GM12878 (cell line): ENCODE measurements at regions not wholly inside any gene's neighbourhood (a gene's known extent, or its start where the extent isn't known, plus 50 kb on each side); places are given as distances from the start of the nearest gene placed in this dataset.

Experiments used
- ATAC-seq: fragments of 200-7000 bp; cut with Tn5 transposase; 3 replicates; pipeline ENCODE4 v1.9.1; 2020; ENCODE audit warnings: mild to moderate bottlenecking, moderate library complexity
- BruUV-seq: library from RNA; stranded (reverse); fragments of 400-500 nt; replicated peaks from 2 replicates; lab custom pipeline; 2021; lab: Mats Ljungman, UMichigan
- CTCF ChIA-PET: fragments of 300-600 bp; sonication (Branson Sonifier 250); formaldehyde crosslinking; extraction: SDS; loops from one replicate; lab custom pipeline; 2021; ENCODE audit warnings: inconsistent platforms; lab: Yijun Ruan, JAX
- POLR2A ChIA-PET: fragments of 350-600 bp; formaldehyde crosslinking; extraction: SDS; loops from one replicate; lab custom pipeline; 2021; ENCODE audit warnings: inconsistent platforms; lab: Charles Lee
- RAD21 ChIA-PET: fragments of 300-600 bp; sonication (Branson Sonifier 250); formaldehyde crosslinking; loops from one replicate; lab custom pipeline; 2023; ENCODE audit warnings: antibody characterized with exemption; ENCODE audit not compliant: unreplicated experiment; lab: Charles Lee
- SMC1A ChIA-PET: fragments of 300-600 bp; sonication (Branson Sonifier 250); formaldehyde crosslinking; loops from one replicate; lab custom pipeline; 2023; ENCODE audit not compliant: unreplicated experiment, uncharacterized antibody; lab: Charles Lee
- DNase-seq: peaks from one replicate; pipeline ENCODE4 v3.0.0-alpha.2; 2011; ENCODE audit warnings: low read depth, low spot score
- FAIRE-seq: peaks from 3 replicates; lab custom pipeline; 2011; peaks lifted over from hg19 to GRCh38; lab: Jason Lieb, UNC
- H2AFZ ChIP-seq: 2 replicates; pipeline ENCODE4 v1.6.0; 2011; ENCODE audit warnings: low read depth, low read length, control low read depth; ENCODE audit not compliant: control insufficient read depth
- H3K27ac ChIP-seq: 2 replicates; pipeline ENCODE4 v1.5.1; 2011; ENCODE audit warnings: control low read depth; ENCODE audit not compliant: control insufficient read depth, insufficient read depth
- H3K27me3 ChIP-seq, 2 experiments: replicated peaks in 1 of 2; 2 replicates each; pipeline versions ENCODE4 v1.6.0 to v1.6.1; 2011; ENCODE audit warnings: low read length in 1 of 2; ENCODE audit not compliant: control insufficient read depth in 2 of 2, insufficient read depth in 2 of 2
- H3K36me3 ChIP-seq, 2 experiments: 2 replicates each; pipeline ENCODE4 v1.5.1; 2011; ENCODE audit warnings: low read length in 1 of 2; ENCODE audit not compliant: control insufficient read depth in 2 of 2, insufficient read depth in 2 of 2
- H3K4me1 ChIP-seq: 2 replicates; pipeline ENCODE4 v1.6.1; 2011; ENCODE audit warnings: mild to moderate bottlenecking, low read length, moderate library complexity, mixed read lengths; ENCODE audit not compliant: control insufficient read depth, insufficient read depth
- H3K4me2 ChIP-seq: 2 replicates; pipeline ENCODE4 v1.6.0; 2011; ENCODE audit warnings: control low read depth; ENCODE audit not compliant: control insufficient read depth, insufficient read depth
- H3K4me3 ChIP-seq: fragments of 200-600 bp; sonication (generic); 2 replicates; pipeline ENCODE4 v1.5.1; 2016
- H3K79me2 ChIP-seq: 2 replicates; pipeline ENCODE4 v1.6.0; 2011; ENCODE audit warnings: low read length; ENCODE audit not compliant: control insufficient read depth, insufficient read depth
- H3K9ac ChIP-seq: 2 replicates; pipeline ENCODE4 v1.8.0; 2011; ENCODE audit warnings: low read length, control low read depth, mixed read lengths; ENCODE audit not compliant: control insufficient read depth, insufficient read depth
- H3K9me3 ChIP-seq: replicated peaks from 3 replicates; pipeline ENCODE4 v1.5.1; 2011; ENCODE audit warnings: mild to moderate bottlenecking, low read length; ENCODE audit not compliant: control insufficient read depth, insufficient read depth
- H4K20me1 ChIP-seq: 2 replicates; pipeline ENCODE4 v1.6.0; 2011; ENCODE audit not compliant: control insufficient read depth, insufficient read depth
- CTCF ChIP-seq, 3 experiments: IDR thresholded peaks in 2 of 3; conservative IDR thresholded peaks in 1 of 3; 2 replicates each; pipeline ENCODE4 v1.5.1; 2011; ENCODE audit warnings: low read depth in 3 of 3, low read length in 3 of 3, mild to moderate bottlenecking in 3 of 3, control low read depth in 2 of 3, moderate library complexity in 2 of 3, inconsistent platforms in 1 of 3, mixed read lengths in 1 of 3; ENCODE audit not compliant: control insufficient read depth in 2 of 3, insufficient read depth in 1 of 3; ENCODE audit errors: extremely low read depth in 1 of 3
- GATAD2B ChIP-seq: fragments of 450-650 bp; conservative IDR thresholded peaks from 2 replicates; pipeline ENCODE4 v1.6.1; 2017; ENCODE audit warnings: low read depth, mild to moderate bottlenecking, moderate library complexity
- HCFC1 ChIP-seq: fragments of 150-350 bp; IDR thresholded peaks from 2 replicates; pipeline ENCODE4 v1.6.1; 2014; ENCODE audit warnings: low read length
- NFIC ChIP-seq: IDR thresholded peaks from 2 replicates; pipeline ENCODE4 v1.6.1; 2012; ENCODE audit warnings: low read depth, mild to moderate bottlenecking, inconsistent platforms, low read length, moderate library complexity
- NR2F1 ChIP-seq: fragments of 450-650 bp; conservative IDR thresholded peaks from 2 replicates; pipeline ENCODE4 v1.6.1; 2017; ENCODE audit warnings: mild to moderate bottlenecking
- RBBP5 ChIP-seq: fragments of 200-600 bp; sonication (generic); conservative IDR thresholded peaks from 2 replicates; pipeline ENCODE4 v1.6.1; 2016
- SUPT20H ChIP-seq: IDR thresholded peaks from 2 replicates; pipeline ENCODE4 v1.6.1; 2011; ENCODE audit warnings: low read depth, mild to moderate bottlenecking, low read length, moderate library complexity, borderline replicate concordance; ENCODE audit not compliant: control insufficient read depth
- TBL1XR1 ChIP-seq: IDR thresholded peaks from 2 replicates; pipeline ENCODE4 v1.6.1; 2012; ENCODE audit warnings: low read depth, low read length, improper control_type of control experiment
- TCF12 ChIP-seq: IDR thresholded peaks from 2 replicates; pipeline ENCODE4 v1.6.1; 2011; ENCODE audit warnings: low read depth, mild to moderate bottlenecking, low read length
- WGBS: methylation state at CpG from one replicate; pipeline ENCODE4 v1.1.6; 2016; ENCODE audit warnings: low lambda C conversion rate; ENCODE audit not compliant: insufficient replicate concordance, insufficient coverage; ENCODE audit errors: missing lambda C conversion rate; 5-methylcytosine and 5-hydroxymethylcytosine counted together
- in situ Hi-C: fragments of 300-500 bp; cut with MboI; formaldehyde crosslinking; loops from 9 replicates; pipeline ENCODE4 v1.14.3; 2018; ENCODE audit warnings: mixed read lengths
- intact Hi-C: fragments of 100-400 bp; cut with micrococcal nuclease; formaldehyde crosslinking; loops from one replicate; pipeline ENCODE4 v1.14.2; 2022; ENCODE audit not compliant: unreplicated experiment
- TF ChIP-seq, protein P1 (sequence below): IDR thresholded peaks from 2 replicates; pipeline ENCODE4 v1.6.1; 2012; ENCODE audit warnings: low read length, inconsistent platforms
- TF ChIP-seq, protein P2 (sequence below): fragments of 450-650 bp; IDR thresholded peaks from 2 replicates; pipeline ENCODE4 v1.6.1; 2016; ENCODE audit warnings: mild to moderate bottlenecking

- Histone ChIP-seq H3K27ac (no peak overlapping the region), H3K4me3 (no peak overlapping the region), H4K20me1 (no peaks in the 10 kb centered on the region), H3K79me2 (no peaks in the 10 kb centered on the region), H3K36me3 (no peaks in the 10 kb centered on the region), H3K9ac (no peak overlapping the region), H3K4me2 (no peak overlapping the region), H3K9me3 (no peaks in the 10 kb centered on the region), H2AFZ (no peak overlapping the region), H3K27me3 (no peaks in the 10 kb centered on the region; a peak in 1 of 4 replicates), H3K4me1 (no peaks in the 10 kb centered on the region)
- in situ Hi-C loops = no loop called here
- intact Hi-C loops = no loop called here
- TF ChIP-seq SUPT20H (no peak), TCF12 (no peak), RBBP5 (no peak), NFIC (no peak), GATAD2B (no peak), TBL1XR1 (no peak), HCFC1 (no peak), CTCF (IDR thresholded peaks at IDR 0.05 in 2 of 3, conservative IDR thresholded peaks at IDR 0.05 in 1 of 3; ENCODE audit: control insufficient read depth in 2 of 3, extremely low read depth in 1 of 3, insufficient read depth in 1 of 3, low read depth in 3 of 3, low read length in 3 of 3) (no peak), NR2F1 (no peak)
- TF ChIP-seq, protein P1, sequence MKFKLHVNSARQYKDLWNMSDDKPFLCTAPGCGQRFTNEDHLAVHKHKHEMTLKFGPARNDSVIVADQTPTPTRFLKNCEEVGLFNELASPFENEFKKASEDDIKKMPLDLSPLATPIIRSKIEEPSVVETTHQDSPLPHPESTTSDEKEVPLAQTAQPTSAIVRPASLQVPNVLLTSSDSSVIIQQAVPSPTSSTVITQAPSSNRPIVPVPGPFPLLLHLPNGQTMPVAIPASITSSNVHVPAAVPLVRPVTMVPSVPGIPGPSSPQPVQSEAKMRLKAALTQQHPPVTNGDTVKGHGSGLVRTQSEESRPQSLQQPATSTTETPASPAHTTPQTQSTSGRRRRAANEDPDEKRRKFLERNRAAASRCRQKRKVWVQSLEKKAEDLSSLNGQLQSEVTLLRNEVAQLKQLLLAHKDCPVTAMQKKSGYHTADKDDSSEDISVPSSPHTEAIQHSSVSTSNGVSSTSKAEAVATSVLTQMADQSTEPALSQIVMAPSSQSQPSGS = no peak
- TF ChIP-seq, protein P2, sequence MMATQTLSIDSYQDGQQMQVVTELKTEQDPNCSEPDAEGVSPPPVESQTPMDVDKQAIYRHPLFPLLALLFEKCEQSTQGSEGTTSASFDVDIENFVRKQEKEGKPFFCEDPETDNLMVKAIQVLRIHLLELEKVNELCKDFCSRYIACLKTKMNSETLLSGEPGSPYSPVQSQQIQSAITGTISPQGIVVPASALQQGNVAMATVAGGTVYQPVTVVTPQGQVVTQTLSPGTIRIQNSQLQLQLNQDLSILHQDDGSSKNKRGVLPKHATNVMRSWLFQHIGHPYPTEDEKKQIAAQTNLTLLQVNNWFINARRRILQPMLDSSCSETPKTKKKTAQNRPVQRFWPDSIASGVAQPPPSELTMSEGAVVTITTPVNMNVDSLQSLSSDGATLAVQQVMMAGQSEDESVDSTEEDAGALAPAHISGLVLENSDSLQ = no peak
- ATAC-seq (no peak), FAIRE-seq (no peak), DNase-seq (no peak)
- 22% methylated on average over 2 of the region's 2 CpGs for WGBS
- ChIA-PET SMC1A (no interaction called here), POLR2A (no interaction called here), CTCF (no interaction called here), RAD21 (no interaction called here)
- no TSS peak for BruUV-seq
Observed at GRCh38 chr18:62447652-62448051, 75.2 kb upstream of the ZCCHC2 start.
